Mesodermal cell (in vitro differentiated cells): ENCODE measurements at regions not wholly inside any gene's neighbourhood (a gene's known extent, or its start where the extent isn't known, plus 50 kb on each side); places are given as distances from the start of the nearest gene placed in this dataset.
A peak's percentile ranks its signal among the peaks of the same experiment; 100 is the strongest.

Source experiments
- H3K27ac ChIP-seq: 2 replicates; pipeline ENCODE4 v1.7.0; 2013; ENCODE audit warnings: mild to moderate bottlenecking, low read depth, low read length, moderate library complexity; ENCODE audit not compliant: severe bottlenecking
- H3K36me3 ChIP-seq: 2 replicates; pipeline ENCODE4 v1.7.1; 2013; ENCODE audit warnings: mild to moderate bottlenecking, low read length, moderate library complexity; ENCODE audit not compliant: control insufficient read depth, insufficient read depth
- H3K4me1 ChIP-seq: one replicate; pipeline ENCODE4 v1.7.1; 2013; ENCODE audit warnings: mild to moderate bottlenecking, low read length; ENCODE audit not compliant: insufficient read depth, control insufficient read depth, poor library complexity, severe bottlenecking
- H3K4me3 ChIP-seq: 2 replicates; pipeline ENCODE4 v1.7.0; 2013; ENCODE audit warnings: low read length, control low read depth, mild to moderate bottlenecking; ENCODE audit not compliant: insufficient read depth, poor library complexity, severe bottlenecking; ENCODE audit errors: extremely low read depth
- H3K9me3 ChIP-seq: 2 replicates; pipeline ENCODE4 v1.7.1; 2013; ENCODE audit warnings: mild to moderate bottlenecking, low read length, moderate library complexity; ENCODE audit not compliant: control insufficient read depth
- WGBS, 2 experiments: methylation state at CpG; one replicate each; pipeline ENCODE4 v1.1.5; 2013; ENCODE audit warnings: missing lambda C conversion rate in 2 of 2; ENCODE audit not compliant: insufficient coverage in 2 of 2; 5-methylcytosine and 5-hydroxymethylcytosine counted together

DNA sequence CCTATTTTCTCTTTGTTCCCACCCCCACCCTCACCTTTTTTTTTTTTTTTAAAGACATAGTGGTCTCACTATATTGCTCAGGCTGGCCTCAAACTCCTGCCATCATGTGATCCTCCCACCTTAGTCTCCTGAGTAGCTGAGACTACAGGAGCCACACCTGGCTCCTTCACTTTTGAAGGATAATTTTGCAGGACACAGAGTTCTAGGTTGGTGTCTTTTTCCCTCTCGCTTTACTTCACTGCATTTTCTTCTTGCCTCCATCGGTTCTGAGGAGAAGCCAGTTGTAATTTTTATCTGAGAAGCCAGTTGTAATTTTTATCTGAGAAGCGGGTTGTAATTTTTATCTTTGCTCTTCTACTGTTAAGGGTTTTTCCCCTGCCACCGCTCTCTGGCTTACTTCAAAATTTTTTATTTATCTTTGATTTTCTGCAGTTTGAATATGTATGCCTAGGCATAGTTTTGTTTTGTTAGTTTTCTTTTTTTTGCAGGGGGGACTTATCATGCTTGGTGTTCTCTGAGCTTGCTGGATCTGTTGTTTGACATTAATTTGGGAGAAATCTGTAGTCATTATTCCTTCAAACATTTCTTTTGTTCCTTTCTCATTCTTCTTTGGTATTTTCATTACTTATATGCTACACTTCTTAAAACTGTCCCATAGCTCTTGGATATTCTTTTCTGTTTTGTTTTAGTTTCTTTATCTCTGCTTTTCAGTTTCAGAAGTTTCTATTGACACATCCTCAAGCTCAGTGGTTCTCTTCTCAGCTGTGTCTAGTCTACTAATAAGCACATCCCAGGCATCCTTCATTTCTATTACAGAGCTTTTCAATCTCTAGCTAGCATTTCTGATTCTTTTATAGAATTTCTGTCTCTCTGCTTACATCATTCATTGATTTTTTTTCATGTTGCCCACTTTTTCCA, 148.2 kb upstream of the CHD1 start:
- H3K27ac ChIP-seq: no peak overlapping the region
- H3K4me1 ChIP-seq: no peaks in the 10 kb centered on the region
- H3K4me3 ChIP-seq: no peak overlapping the region
- WGBS, 2 experiments: 83% methylated on average over 2 of the region's 4 CpGs; no CpG with 5 or more reads in 1 of the 2 experiments
- H3K9me3 ChIP-seq: no peaks in the 10 kb centered on the region
- no peaks in the 10 kb centered on the region for H3K36me3 ChIP-seq

DNA sequence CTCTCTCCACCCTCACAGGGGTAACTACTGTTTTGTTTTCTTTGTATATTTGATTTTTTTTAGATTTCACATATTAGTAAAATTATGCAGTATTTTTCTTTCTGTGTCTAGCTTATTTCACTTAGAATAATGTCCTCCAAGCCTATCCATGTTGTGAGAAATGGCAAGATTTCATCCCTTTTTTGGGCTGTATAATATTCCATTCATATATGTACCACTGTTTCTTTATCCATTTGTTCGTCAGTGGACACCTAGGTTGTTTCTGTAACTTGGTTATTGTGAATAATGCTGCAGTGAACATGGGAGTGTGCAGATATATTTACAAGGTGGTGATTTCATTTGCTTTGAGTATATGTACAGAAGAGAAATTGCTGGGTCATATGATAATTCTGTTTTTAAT, 144.0 kb upstream of the CHD1 start:
- no CpG with 5 or more reads among the region's 1 CpG for WGBS, 2 experiments
- no peaks in the 10 kb centered on the region for H3K4me1 ChIP-seq
- no peak overlapping the region for H3K4me3 ChIP-seq
- H3K36me3 ChIP-seq: no peaks in the 10 kb centered on the region
- H3K9me3 ChIP-seq: no peaks in the 10 kb centered on the region
- no peak overlapping the region for H3K27ac ChIP-seq

DNA sequence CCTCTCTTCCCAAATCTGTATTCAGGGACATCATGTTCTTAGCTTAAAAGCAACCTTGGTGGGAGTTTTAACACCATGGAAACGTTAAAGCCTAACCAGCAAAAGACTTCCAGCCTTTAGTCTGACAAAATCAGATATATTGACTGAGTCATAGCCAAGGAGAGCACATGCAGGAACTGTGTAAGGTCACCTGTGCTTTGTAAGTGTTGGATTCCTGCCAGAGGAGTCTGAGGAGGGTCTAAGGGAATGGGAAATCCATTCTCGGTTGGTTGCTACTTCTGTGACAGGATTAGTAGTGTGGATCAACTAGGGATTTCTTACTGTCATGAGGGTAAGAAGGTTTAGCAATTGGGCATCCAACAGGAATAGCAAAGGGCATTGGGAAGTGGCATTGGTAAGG, 142.0 kb upstream of the CHD1 start:
- Histone ChIP-seq H3K4me1 (no peaks in the 10 kb centered on the region), H3K36me3 (no peaks in the 10 kb centered on the region), H3K27ac (no peak overlapping the region), H3K9me3 (no peaks in the 10 kb centered on the region), H3K4me3 (no peak overlapping the region)
- 90 to 92% methylated on average over 2 of the region's 2 CpGs for WGBS, 2 experiments

DNA sequence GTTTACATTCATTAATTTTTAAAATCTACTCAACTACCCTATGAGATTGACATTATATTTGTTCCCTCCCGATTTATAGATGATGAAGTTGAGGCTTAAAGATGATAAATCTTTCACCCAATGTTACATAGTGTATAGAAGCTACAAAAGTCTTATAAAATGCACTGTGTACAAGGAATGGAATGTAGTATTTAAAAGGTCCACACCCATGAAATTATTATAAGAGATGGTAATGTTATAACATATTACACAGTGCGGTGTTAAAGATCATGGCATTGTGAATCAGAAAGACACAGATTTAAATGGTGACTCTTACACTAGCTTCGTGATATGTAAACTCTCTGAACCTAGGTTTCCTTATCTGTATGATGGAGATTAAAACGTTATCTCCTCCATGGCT, 141.6 kb upstream of the CHD1 start:
- no peak overlapping the region for H3K4me3 ChIP-seq
- H3K36me3 ChIP-seq: no peaks in the 10 kb centered on the region
- no peaks in the 10 kb centered on the region for H3K4me1 ChIP-seq
- WGBS, 2 experiments: no CpG with 5 or more reads among the region's 4 CpGs
- no peak overlapping the region for H3K27ac ChIP-seq
- H3K9me3 ChIP-seq: no peaks in the 10 kb centered on the region

DNA sequence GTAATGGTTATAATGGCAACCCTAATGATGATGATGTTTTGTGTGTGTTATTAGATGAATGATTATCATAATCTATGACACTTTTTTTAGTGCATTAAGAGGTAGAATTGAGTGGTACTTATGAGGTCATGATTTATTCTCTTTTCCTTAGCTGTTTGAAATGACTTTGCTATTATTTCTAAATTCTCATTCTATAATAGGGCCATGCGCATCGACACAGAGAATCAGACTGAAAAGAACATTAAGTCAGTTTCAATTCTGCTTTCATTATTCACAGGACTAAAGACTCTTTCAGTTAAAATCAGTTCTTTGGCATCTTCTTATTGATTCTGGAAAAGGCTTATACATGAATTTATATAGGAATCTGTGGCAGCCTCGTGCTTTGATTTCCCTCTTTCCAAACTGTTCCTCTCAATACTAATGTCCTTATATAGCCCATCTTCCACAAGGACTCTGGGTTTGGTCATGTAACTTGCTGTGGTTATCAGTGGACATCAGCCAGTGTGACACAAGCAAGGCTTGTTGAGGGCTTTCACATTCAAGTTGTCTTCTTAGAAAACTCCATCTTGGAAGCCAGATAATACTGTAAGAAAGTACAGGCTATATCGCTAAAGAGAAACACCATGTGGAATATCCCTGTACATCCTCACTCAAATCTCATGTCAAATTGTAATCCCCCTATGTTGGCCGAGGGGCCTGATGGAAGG, 140.3 kb upstream of the CHD1 start:
- WGBS, 2 experiments: 100% methylated on average over 3 of the region's 5 CpGs; no CpG with 5 or more reads in 1 of the 2 experiments
- Histone ChIP-seq H3K27ac (no peak overlapping the region), H3K4me1 (no peaks in the 10 kb centered on the region), H3K36me3 (no peaks in the 10 kb centered on the region), H3K4me3 (no peak overlapping the region), H3K9me3 (no peaks in the 10 kb centered on the region)

DNA sequence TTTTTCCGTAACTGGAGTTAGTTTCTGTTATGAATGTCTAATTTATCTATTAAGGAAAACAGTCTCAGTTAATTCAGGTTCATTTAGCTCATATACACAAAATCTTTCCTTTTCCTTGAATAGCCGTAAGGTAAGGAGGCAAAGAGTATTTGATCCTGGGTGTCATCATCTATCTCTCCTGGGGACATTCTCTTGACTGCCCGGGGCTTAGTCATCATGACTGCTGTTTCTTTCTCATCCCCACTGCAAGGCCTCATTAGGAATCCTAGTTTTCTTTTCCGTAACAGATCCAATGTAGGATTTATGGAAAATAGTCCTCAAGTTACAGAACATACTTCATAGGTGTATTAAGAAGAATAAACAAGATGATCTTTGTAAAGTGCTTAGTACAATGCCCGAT, 134.9 kb upstream of the CHD1 start:
- WGBS, 2 experiments: 92 to 100% methylated on average over 1 to 2 of the region's 5 CpGs
- H3K4me1 ChIP-seq: peaks cover 9% of the 10 kb centered on the region
- no peaks in the 10 kb centered on the region for H3K36me3 ChIP-seq
- no peak overlapping the region for H3K27ac ChIP-seq
- no peak overlapping the region for H3K4me3 ChIP-seq
- H3K9me3 ChIP-seq: no peaks in the 10 kb centered on the region

GRCh38 chr5:99061711-99062110, 132.9 kb upstream of the CHD1 start:
- Histone ChIP-seq H3K4me1 (peaks cover 9% of the 10 kb centered on the region), H3K4me3 (no peak overlapping the region), H3K9me3 (no peaks in the 10 kb centered on the region), H3K36me3 (no peaks in the 10 kb centered on the region), H3K27ac (peak overlapping the region; percentile 6)
- 100% methylated on average over 1 of the region's 2 CpGs; no CpG with 5 or more reads in 1 of the 2 experiments for WGBS, 2 experiments

- WGBS, 2 experiments: no CpG with 5 or more reads among the region's 2 CpGs
- Histone ChIP-seq H3K9me3 (no peaks in the 10 kb centered on the region), H3K36me3 (no peaks in the 10 kb centered on the region), H3K4me1 (peaks cover 9% of the 10 kb centered on the region), H3K4me3 (no peak overlapping the region), H3K27ac (peak overlapping the region; percentile 6)
These were observed 132.5 kb upstream of the CHD1 start for GRCh38 chr5:99061299-99061698.

DNA sequence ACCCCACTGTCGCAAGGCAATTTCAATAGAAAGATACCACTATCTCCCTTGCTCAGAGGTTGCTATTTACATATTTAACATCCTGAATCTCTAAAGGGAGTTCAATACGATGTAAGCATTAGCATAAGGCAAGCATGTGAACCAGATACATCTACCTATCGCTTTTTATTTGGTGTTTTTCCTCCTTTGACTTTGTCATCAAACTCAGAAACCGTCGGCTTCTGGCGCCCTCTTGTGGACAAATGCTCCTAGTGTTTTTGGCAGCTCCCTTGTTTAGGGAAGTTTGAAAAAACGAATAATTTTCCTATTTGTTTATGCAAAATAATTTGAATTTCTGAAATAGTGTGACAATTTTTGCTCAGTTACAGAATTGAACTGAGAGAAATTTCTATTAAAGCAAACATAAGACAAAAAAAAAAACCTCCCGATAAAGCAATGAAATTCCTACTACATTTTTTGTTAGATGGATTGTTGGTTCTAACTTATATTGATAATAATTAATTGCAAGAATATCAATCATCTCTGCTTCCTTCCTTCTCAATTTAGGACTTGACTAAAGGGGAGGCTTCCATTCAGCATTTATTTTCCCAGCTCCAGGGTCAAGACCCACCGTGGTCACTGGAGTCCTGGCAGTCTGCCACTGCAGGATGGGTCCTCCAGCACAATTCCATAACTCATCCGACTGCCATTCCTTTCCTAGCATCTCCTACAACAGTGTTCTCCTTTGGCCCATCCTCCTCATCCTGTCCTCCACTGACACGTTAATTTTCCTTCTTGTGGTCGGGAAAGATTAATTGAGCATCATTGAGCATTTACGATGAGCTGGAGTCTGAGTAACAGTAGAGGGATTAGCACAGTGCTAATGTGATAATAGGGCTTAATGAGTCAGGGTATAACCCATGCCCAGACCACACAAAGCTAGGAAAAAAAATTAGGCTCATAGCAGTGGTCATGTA, 131.8 kb upstream of the CHD1 start:
- WGBS, 2 experiments: 53 to 79% methylated on average over 2 to 3 of the region's 13 CpGs
- Histone ChIP-seq H3K27ac (no peak overlapping the region), H3K4me3 (no peak overlapping the region), H3K36me3 (no peaks in the 10 kb centered on the region), H3K4me1 (peaks cover 9% of the 10 kb centered on the region), H3K9me3 (no peaks in the 10 kb centered on the region)

DNA sequence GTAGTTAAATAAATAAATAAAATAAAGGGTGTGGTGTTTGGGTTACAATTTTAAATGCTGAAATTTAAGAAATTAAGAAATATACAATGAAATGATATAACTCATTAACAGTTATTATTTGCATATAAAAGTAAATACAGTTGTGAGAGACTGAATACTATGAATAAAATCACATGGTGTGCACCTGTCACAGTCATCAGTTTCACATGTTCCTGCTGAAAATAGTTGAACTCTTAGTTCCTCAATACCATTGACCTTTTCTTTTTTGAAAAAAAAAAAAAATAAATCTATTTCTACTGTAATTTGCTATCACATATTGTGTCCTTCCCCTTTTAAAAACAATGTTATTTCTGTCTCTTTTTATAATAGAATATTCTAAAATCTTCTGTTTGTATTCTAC, 130.9 kb upstream of the CHD1 start:
- Histone ChIP-seq H3K4me3 (no peak overlapping the region), H3K27ac (no peak overlapping the region), H3K9me3 (no peaks in the 10 kb centered on the region), H3K36me3 (no peaks in the 10 kb centered on the region), H3K4me1 (peaks cover 9% of the 10 kb centered on the region)
